SK-N-SH treated with all-trans-retinoic acid at 6 μM for 48 hours (cell line): ENCODE measurements at regions not wholly inside any gene's neighbourhood (a gene's known extent, or its start where the extent isn't known, plus 50 kb on each side); places are given as distances from the start of the nearest gene placed in this dataset.

Experiments
- TSHZ2 ChIP-seq: fragments of 250-450 bp; sonication (Bioruptor Pico); IDR thresholded peaks from 2 replicates; pipeline ENCODE4 v1.5.0; 2020; ENCODE audit warnings: mild to moderate bottlenecking, moderate library complexity
- ZFP30 ChIP-seq: fragments of 450-650 bp; formaldehyde crosslinking; IDR thresholded peaks from 2 replicates; pipeline ENCODE4 v1.5.0; 2022; ENCODE audit warnings: mild to moderate bottlenecking, moderate library complexity
- TF ChIP-seq, protein P1 (sequence below): fragments of 250-450 bp; sonication (Bioruptor Pico); IDR thresholded peaks from 2 replicates; pipeline ENCODE4 v1.8.0; 2020; ENCODE audit warnings: mild to moderate bottlenecking, moderate library complexity, borderline replicate concordance
- TF ChIP-seq, protein P2 (sequence below): fragments of 250-450 bp; sonication (Bioruptor Pico); IDR thresholded peaks from 2 replicates; pipeline ENCODE4 v1.8.0; 2021; ENCODE audit warnings: low read depth, mild to moderate bottlenecking, moderate library complexity, borderline replicate concordance

DNA sequence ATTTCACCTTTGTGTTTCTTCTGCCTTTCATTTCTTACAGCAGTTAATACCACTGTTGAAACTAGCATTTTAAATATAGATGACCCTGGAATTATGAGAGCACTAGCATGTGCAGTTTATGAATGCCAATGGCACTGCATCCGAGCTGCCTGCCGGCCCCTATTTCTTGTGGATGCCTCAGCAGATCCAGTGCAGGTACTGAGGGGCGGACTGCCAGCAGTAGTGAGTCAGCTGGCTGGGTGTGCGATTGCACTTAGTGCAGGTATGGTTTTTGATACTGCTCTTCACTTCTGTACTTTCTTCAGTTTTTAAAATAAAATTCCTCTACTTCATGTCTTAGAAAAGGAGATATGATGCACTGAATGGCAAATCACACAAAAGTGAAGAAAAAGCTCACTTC, 453.0 kb downstream of the DIPK2A start:
- TF ChIP-seq ZFP30 (no peak), TSHZ2 (CRISPR knock-in tag) (no peak)
- TF ChIP-seq, protein P1, sequence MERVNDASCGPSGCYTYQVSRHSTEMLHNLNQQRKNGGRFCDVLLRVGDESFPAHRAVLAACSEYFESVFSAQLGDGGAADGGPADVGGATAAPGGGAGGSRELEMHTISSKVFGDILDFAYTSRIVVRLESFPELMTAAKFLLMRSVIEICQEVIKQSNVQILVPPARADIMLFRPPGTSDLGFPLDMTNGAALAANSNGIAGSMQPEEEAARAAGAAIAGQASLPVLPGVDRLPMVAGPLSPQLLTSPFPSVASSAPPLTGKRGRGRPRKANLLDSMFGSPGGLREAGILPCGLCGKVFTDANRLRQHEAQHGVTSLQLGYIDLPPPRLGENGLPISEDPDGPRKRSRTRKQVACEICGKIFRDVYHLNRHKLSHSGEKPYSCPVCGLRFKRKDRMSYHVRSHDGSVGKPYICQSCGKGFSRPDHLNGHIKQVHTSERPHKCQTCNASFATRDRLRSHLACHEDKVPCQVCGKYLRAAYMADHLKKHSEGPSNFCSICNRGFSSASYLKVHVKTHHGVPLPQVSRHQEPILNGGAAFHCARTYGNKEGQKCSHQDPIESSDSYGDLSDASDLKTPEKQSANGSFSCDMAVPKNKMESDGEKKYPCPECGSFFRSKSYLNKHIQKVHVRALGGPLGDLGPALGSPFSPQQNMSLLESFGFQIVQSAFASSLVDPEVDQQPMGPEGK = no peak
- TF ChIP-seq, protein P2, sequence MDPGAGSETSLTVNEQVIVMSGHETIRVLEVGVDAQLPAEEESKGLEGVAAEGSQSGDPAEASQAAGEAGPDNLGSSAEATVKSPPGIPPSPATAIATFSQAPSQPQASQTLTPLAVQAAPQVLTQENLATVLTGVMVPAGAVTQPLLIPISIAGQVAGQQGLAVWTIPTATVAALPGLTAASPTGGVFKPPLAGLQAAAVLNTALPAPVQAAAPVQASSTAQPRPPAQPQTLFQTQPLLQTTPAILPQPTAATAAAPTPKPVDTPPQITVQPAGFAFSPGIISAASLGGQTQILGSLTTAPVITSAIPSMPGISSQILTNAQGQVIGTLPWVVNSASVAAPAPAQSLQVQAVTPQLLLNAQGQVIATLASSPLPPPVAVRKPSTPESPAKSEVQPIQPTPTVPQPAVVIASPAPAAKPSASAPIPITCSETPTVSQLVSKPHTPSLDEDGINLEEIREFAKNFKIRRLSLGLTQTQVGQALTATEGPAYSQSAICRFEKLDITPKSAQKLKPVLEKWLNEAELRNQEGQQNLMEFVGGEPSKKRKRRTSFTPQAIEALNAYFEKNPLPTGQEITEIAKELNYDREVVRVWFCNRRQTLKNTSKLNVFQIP (CRISPR knock-in tag) = no peak
